Smooth muscle cell (in vitro differentiated cells): ENCODE measurements at regions not wholly inside any gene's neighbourhood (a gene's known extent, or its start where the extent isn't known, plus 50 kb on each side); places are given as distances from the start of the nearest gene placed in this dataset.

Experiments used
- DNase-seq: peaks from one replicate; lab custom pipeline; 2025; ENCODE audit not compliant: unreplicated experiment; lab: John Stamatoyannopoulos, UW
- H2AFZ ChIP-seq: fragments of 200-600 bp; sonication (generic); 2 replicates; pipeline ENCODE4 v1.6.0; 2016; ENCODE audit warnings: antibody characterized with exemption, low read depth, mild to moderate bottlenecking
- H3F3A ChIP-seq: fragments of 200-600 bp; sonication (generic); 2 replicates; pipeline ENCODE4 v1.6.0; 2017; ENCODE audit warnings: antibody characterized with exemption, low read depth
- H3K27ac ChIP-seq: fragments of 200-600 bp; sonication (generic); 2 replicates; pipeline ENCODE4 v1.5.1; 2016; ENCODE audit warnings: low read depth, mild to moderate bottlenecking
- H3K27me3 ChIP-seq: fragments of 200-600 bp; sonication (generic); 2 replicates; pipeline ENCODE4 v1.6.1; 2016; ENCODE audit warnings: low read depth, mild to moderate bottlenecking
- H3K36me3 ChIP-seq: fragments of 200-600 bp; sonication (generic); 2 replicates; pipeline ENCODE4 v1.5.1; 2016; ENCODE audit warnings: low read depth
- H3K4me1 ChIP-seq: fragments of 200-600 bp; sonication (generic); 2 replicates; pipeline ENCODE4 v1.5.1; 2016; ENCODE audit warnings: low read depth
- H3K4me2 ChIP-seq: fragments of 200-600 bp; sonication (generic); 2 replicates; pipeline ENCODE4 v1.6.0; 2016; ENCODE audit warnings: mild to moderate bottlenecking
- H3K4me3 ChIP-seq: fragments of 200-600 bp; sonication (generic); 2 replicates; pipeline ENCODE4 v1.5.1; 2016; ENCODE audit warnings: mild to moderate bottlenecking
- H3K79me2 ChIP-seq: fragments of 200-600 bp; sonication (generic); 2 replicates; pipeline ENCODE4 v1.6.0; 2016; ENCODE audit warnings: low read depth, mild to moderate bottlenecking
- H3K9ac ChIP-seq: fragments of 200-600 bp; sonication (generic); 2 replicates; pipeline ENCODE4 v1.6.0; 2016; ENCODE audit warnings: low read depth
- H3K9me3 ChIP-seq: fragments of 200-600 bp; sonication (generic); replicated peaks from 2 replicates; pipeline ENCODE4 v1.5.1; 2016; ENCODE audit warnings: low read depth
- H4K20me1 ChIP-seq: fragments of 200-600 bp; sonication (generic); 2 replicates; pipeline ENCODE4 v1.6.0; 2016; ENCODE audit warnings: low read depth
- WGBS: methylation state at CpG from one replicate; pipeline ENCODE4 v1.1.7; 2016; ENCODE audit warnings: low lambda C conversion rate; 5-methylcytosine and 5-hydroxymethylcytosine counted together
- TF ChIP-seq, protein P1 (sequence below): fragments of 200-600 bp; sonication (generic); IDR thresholded peaks from 2 replicates; pipeline ENCODE4 v1.5.1; 2017; ENCODE audit warnings: borderline replicate concordance, mild to moderate bottlenecking, antibody characterized with exemption; ENCODE audit not compliant: insufficient read depth, poor library complexity, severe bottlenecking

DNA sequence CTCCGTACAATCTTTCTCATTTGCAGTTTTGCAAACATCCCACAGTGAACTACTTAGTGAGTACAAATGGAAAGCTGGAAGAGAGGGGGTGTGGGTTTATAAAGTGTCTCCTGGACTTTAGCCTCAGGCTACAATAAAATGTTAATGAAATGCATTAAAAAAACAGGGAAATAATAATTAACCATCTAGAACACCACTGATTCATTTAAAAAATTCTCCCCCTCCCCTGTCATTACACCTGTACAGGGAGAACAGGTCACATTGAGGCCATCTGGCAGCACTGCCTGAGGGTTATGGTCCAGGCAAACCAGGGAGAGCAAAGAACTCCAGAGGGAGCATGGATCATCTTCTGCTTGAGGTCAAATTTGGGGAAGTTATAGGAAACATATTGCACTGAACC, 96.3 kb downstream of the TSPAN8 start:
- DNase-seq, result no peak
- Histone ChIP-seq H3K36me3 (no peaks in the 10 kb centered on the region), H3F3A (no peaks in the 10 kb centered on the region), H4K20me1 (no peaks in the 10 kb centered on the region), H3K27ac (no peak overlapping the region), H2AFZ (no peak overlapping the region), H3K9ac (no peak overlapping the region), H3K4me2 (no peak overlapping the region), H3K27me3 (no peaks in the 10 kb centered on the region), H3K4me3 (no peak overlapping the region), H3K79me2 (no peaks in the 10 kb centered on the region), H3K9me3 (no peaks in the 10 kb centered on the region), H3K4me1 (no peaks in the 10 kb centered on the region)
- 94% methylated on average over 1 of the region's 1 CpG for WGBS
- TF ChIP-seq, protein P1, sequence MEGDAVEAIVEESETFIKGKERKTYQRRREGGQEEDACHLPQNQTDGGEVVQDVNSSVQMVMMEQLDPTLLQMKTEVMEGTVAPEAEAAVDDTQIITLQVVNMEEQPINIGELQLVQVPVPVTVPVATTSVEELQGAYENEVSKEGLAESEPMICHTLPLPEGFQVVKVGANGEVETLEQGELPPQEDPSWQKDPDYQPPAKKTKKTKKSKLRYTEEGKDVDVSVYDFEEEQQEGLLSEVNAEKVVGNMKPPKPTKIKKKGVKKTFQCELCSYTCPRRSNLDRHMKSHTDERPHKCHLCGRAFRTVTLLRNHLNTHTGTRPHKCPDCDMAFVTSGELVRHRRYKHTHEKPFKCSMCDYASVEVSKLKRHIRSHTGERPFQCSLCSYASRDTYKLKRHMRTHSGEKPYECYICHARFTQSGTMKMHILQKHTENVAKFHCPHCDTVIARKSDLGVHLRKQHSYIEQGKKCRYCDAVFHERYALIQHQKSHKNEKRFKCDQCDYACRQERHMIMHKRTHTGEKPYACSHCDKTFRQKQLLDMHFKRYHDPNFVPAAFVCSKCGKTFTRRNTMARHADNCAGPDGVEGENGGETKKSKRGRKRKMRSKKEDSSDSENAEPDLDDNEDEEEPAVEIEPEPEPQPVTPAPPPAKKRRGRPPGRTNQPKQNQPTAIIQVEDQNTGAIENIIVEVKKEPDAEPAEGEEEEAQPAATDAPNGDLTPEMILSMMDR, result no peak

DNA sequence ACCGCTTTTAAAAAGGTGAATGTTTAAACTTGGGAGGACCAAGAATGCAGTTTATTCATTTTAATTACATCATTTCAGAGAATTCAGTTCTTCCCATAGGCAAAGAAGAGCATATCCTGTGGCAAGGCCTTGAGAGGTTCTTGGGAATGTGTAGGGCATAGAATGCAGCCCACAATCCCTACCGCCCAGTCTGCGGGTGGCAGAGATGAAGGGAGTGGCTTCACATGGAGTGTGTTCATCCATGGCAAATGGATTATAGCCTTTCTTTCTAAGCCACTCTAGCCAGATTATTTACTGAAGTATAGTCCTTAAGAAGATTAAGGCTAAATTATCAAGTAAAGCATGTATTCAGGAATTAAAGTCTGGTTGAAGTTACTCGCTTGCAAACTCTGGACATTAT, 97.4 kb downstream of the TSPAN8 start:
- no peaks in the 10 kb centered on the region for H3K36me3 ChIP-seq
- no peak overlapping the region for H3K27ac ChIP-seq
- H3F3A ChIP-seq, result no peaks in the 10 kb centered on the region
- H3K27me3 ChIP-seq, result no peaks in the 10 kb centered on the region
- 97% methylated on average over 4 of the region's 4 CpGs for WGBS
- no peak overlapping the region for H3K9ac ChIP-seq
- H2AFZ ChIP-seq, result no peak overlapping the region
- H3K4me1 ChIP-seq, result no peaks in the 10 kb centered on the region
- H3K9me3 ChIP-seq, result no peaks in the 10 kb centered on the region
- no peaks in the 10 kb centered on the region for H4K20me1 ChIP-seq
- no peak overlapping the region for H3K4me3 ChIP-seq
- no peak for DNase-seq
- TF ChIP-seq, protein P1, result no peak
- no peaks in the 10 kb centered on the region for H3K79me2 ChIP-seq
- H3K4me2 ChIP-seq, result no peak overlapping the region

DNA sequence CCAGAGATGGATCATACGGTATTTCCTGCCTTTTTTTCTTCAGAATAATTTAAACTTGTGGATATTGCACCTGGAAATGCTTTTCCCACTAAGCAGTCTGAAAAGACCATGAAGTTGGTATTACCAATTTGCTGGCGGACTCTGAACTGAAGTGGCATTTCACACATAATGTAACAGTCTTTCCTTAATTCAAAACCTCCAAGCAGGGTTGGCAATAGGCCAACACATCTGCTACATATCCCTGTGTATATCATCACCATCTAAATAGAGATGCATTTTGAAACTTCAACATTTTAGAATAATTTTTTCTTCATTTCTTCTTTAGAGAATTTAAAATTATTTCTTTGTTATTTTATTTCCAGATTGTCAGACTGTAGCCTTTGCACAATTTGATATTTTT, 100.5 kb downstream of the TSPAN8 start:
- no peaks in the 10 kb centered on the region for H3K36me3 ChIP-seq
- no peaks in the 10 kb centered on the region for H3F3A ChIP-seq
- no peaks in the 10 kb centered on the region for H3K79me2 ChIP-seq
- H3K4me1 ChIP-seq, result no peaks in the 10 kb centered on the region
- H2AFZ ChIP-seq, result no peak overlapping the region
- no peaks in the 10 kb centered on the region for H3K9me3 ChIP-seq
- no peaks in the 10 kb centered on the region for H4K20me1 ChIP-seq
- H3K9ac ChIP-seq, result no peak overlapping the region
- H3K27ac ChIP-seq, result no peak overlapping the region
- WGBS, result 94% methylated on average over 2 of the region's 2 CpGs
- no peak for DNase-seq
- TF ChIP-seq, protein P1, result no peak
- no peak overlapping the region for H3K4me2 ChIP-seq
- no peak overlapping the region for H3K4me3 ChIP-seq
- no peaks in the 10 kb centered on the region for H3K27me3 ChIP-seq

DNA sequence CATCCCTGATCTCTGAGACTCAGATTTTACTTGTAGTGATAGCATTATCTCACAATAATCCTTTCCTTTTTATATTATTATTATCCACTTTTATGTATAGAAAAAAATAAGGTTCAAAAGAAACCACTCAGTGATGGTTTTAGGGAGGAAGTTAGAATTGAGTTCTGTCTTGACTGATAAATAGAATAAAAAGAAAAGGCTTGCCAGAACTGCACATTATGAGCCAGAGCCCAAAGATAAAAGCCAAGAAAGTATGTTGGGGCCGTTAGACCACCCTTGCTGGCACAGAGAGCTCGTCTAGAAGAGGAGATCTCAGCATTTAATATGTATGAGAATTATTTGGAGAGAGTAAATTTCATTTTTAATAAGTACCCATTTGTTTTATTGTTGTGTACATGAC, 103.2 kb downstream of the TSPAN8 start:
- H3K27ac ChIP-seq, result no peak overlapping the region
- H3K4me3 ChIP-seq, result no peak overlapping the region
- H3K27me3 ChIP-seq, result no peaks in the 10 kb centered on the region
- H3K36me3 ChIP-seq, result no peaks in the 10 kb centered on the region
- 64% methylated on average over 2 of the region's 2 CpGs for WGBS
- H4K20me1 ChIP-seq, result no peaks in the 10 kb centered on the region
- H3K9ac ChIP-seq, result no peak overlapping the region
- no peaks in the 10 kb centered on the region for H3K79me2 ChIP-seq
- no peaks in the 10 kb centered on the region for H3F3A ChIP-seq
- H3K4me1 ChIP-seq, result no peaks in the 10 kb centered on the region
- no peaks in the 10 kb centered on the region for H3K9me3 ChIP-seq
- H2AFZ ChIP-seq, result no peak overlapping the region
- H3K4me2 ChIP-seq, result no peak overlapping the region
- TF ChIP-seq, protein P1, result no peak
- DNase-seq, result no peak
